ENCODE measurements at regions not wholly inside any gene's neighbourhood (a gene's known extent, or its start where the extent isn't known, plus 50 kb on each side); places are given as distances from the start of the nearest gene placed in this dataset.
"Not testable (repeated sequence)": the region's sequence is repeated elsewhere in the genome, so short reads cannot be mapped to it uniquely, and the experiment has no call there.

DNA sequence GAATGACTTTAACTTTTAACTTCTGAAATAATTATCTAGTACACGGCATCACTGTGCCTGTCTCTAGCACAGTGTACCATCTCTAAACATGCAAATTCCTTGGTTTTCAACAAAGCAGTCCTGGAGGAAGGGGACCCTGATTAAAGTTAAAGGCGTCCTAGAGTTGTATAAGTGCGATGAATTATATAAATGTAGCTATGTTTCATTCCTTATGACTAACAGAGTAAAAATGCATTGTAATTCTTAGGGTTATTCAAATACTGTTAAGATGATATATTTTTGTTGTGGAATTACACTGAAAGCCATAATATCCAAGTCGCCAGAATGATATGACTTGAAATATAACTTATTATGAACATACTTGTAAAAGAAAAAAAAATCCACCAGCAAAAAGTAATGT is 544.9 kb upstream of the LINC00305 start:
- no peaks in the 10 kb centered on the region for H3K4me1 Mint-ChIP-seq (ENCODE audit: unreplicated experiment)
- no peaks in the 10 kb centered on the region for H3K27me3 Mint-ChIP-seq (ENCODE audit: unreplicated experiment)
- no peak overlapping the region for H3K27ac Mint-ChIP-seq (ENCODE audit: unreplicated experiment)
- TF ChIP-seq, protein P1, sequence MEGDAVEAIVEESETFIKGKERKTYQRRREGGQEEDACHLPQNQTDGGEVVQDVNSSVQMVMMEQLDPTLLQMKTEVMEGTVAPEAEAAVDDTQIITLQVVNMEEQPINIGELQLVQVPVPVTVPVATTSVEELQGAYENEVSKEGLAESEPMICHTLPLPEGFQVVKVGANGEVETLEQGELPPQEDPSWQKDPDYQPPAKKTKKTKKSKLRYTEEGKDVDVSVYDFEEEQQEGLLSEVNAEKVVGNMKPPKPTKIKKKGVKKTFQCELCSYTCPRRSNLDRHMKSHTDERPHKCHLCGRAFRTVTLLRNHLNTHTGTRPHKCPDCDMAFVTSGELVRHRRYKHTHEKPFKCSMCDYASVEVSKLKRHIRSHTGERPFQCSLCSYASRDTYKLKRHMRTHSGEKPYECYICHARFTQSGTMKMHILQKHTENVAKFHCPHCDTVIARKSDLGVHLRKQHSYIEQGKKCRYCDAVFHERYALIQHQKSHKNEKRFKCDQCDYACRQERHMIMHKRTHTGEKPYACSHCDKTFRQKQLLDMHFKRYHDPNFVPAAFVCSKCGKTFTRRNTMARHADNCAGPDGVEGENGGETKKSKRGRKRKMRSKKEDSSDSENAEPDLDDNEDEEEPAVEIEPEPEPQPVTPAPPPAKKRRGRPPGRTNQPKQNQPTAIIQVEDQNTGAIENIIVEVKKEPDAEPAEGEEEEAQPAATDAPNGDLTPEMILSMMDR (IDR thresholded peaks at IDR 0.05) = no peak
- H3K36me3 Mint-ChIP-seq (ENCODE audit: unreplicated experiment) = no peaks in the 10 kb centered on the region
- peaks cover 10% of the 10 kb centered on the region for H3K9me3 Mint-ChIP-seq (ENCODE audit: unreplicated experiment)
- H3K4me3 Mint-ChIP-seq (ENCODE audit: unreplicated experiment) = no peak overlapping the region
- no peak for DNase-seq (ENCODE audit: extremely low spot score, unreplicated experiment)

DNA sequence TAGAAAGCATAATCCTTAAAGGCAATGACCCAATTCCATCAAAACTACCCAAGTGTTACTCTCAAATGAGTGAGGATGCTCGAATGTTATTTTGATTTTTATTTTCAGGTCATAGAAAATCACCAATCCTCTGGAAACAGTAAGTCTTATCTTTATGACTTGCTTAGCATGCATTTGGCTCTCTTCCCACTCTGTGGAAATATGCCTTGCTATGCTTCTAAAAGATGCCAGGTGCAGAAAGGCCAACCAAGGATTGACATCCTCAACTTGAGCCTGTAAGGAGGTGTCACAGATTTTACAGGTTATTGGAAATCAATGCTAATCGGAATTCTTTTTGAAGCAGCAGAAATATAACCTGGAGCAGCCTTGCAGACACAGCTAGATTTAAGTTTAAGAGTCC is 543.9 kb upstream of the LINC00305 start:
- TF ChIP-seq, protein P1 (IDR thresholded peaks at IDR 0.05) = no peak
- no peak overlapping the region for H3K4me3 Mint-ChIP-seq (ENCODE audit: unreplicated experiment)
- no peaks in the 10 kb centered on the region for H3K27me3 Mint-ChIP-seq (ENCODE audit: unreplicated experiment)
- H3K27ac Mint-ChIP-seq (ENCODE audit: unreplicated experiment) = no peak overlapping the region
- H3K9me3 Mint-ChIP-seq (ENCODE audit: unreplicated experiment) = peaks cover 4% of the 10 kb centered on the region
- H3K36me3 Mint-ChIP-seq (ENCODE audit: unreplicated experiment) = no peaks in the 10 kb centered on the region
- no peak for DNase-seq (ENCODE audit: extremely low spot score, unreplicated experiment)
- H3K4me1 Mint-ChIP-seq (ENCODE audit: unreplicated experiment) = no peaks in the 10 kb centered on the region

DNA sequence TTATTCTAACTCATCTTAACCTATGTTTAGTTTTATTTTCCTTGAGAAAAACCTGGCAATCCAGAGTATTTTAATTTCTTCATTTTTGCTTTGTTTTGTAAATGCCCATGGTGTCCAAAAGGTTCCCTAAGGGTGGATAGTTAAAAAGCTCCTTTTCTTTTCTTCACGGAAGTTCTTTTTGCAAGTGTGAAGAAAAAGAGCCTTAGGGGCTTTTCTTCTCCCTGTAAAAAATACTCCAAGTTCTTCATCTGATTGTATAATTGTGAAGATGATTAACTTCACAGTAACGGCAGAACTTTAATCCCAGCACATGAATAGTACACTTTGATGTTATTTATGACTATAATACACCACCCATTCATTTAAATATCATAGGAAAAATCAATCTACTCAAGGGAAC is 530.2 kb upstream of the LINC00305 start:
- Mint-ChIP-seq H3K9me3 (ENCODE audit: unreplicated experiment) (peaks cover 25% of the 10 kb centered on the region), H3K27ac (ENCODE audit: unreplicated experiment) (no peak overlapping the region), H3K4me1 (ENCODE audit: unreplicated experiment) (no peaks in the 10 kb centered on the region), H3K4me3 (ENCODE audit: unreplicated experiment) (no peak overlapping the region), H3K36me3 (ENCODE audit: unreplicated experiment) (no peaks in the 10 kb centered on the region), H3K27me3 (ENCODE audit: unreplicated experiment) (no peaks in the 10 kb centered on the region)
- DNase-seq (ENCODE audit: extremely low spot score, unreplicated experiment) = no peak
- TF ChIP-seq, protein P1 (IDR thresholded peaks at IDR 0.05) = no peak

DNA sequence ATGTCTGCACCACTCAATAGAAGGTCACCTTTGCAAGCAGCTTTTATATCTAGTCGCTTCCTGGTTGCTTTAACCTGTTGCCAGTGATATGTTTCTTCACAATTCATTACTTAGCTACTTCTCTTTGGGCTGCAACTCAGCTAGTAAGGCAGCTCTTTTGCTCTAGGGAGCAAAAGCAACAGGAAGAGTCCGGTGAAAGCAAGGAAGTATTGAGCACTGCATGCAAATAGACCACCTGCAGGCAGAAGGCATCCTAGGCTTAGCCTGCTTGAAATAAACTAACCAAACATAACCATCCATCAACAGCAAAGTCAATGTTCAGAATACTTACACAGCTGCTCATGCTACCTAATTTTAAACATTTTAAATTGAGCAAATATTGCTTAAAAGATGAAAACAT is 529.2 kb upstream of the LINC00305 start:
- H3K4me1 Mint-ChIP-seq (ENCODE audit: unreplicated experiment) = no peaks in the 10 kb centered on the region
- peaks cover 14% of the 10 kb centered on the region for H3K9me3 Mint-ChIP-seq (ENCODE audit: unreplicated experiment)
- TF ChIP-seq, protein P1 (IDR thresholded peaks at IDR 0.05) = no peak
- H3K4me3 Mint-ChIP-seq (ENCODE audit: unreplicated experiment) = no peak overlapping the region
- no peaks in the 10 kb centered on the region for H3K36me3 Mint-ChIP-seq (ENCODE audit: unreplicated experiment)
- H3K27me3 Mint-ChIP-seq (ENCODE audit: unreplicated experiment) = no peaks in the 10 kb centered on the region
- H3K27ac Mint-ChIP-seq (ENCODE audit: unreplicated experiment) = no peak overlapping the region
- no peak for DNase-seq (ENCODE audit: extremely low spot score, unreplicated experiment)

DNA sequence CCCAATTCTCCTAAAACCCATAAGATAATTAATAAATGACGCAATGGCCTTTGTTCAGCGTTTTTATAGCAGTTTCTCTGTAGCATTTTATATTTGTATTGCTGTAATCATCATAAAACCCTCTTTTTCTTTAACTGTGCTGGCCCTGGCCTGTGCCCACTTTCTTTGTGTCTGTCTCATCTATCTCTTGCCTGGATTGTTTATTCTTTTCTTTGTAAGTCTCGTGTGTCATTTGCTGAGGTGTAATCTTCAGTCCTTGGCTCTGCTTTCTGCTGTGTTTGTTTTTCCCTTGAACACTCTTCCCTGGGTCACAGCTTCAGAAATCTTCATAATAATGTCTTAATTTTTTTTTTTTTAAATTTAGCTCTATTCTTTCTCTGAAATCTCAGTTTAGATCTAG is 525.8 kb upstream of the LINC00305 start:
- TF ChIP-seq, protein P1 (IDR thresholded peaks at IDR 0.05) = no peak
- H3K9me3 Mint-ChIP-seq (ENCODE audit: unreplicated experiment) = peaks cover 5% of the 10 kb centered on the region
- H3K27ac Mint-ChIP-seq (ENCODE audit: unreplicated experiment) = no peak overlapping the region
- no peak overlapping the region for H3K4me3 Mint-ChIP-seq (ENCODE audit: unreplicated experiment)
- H3K36me3 Mint-ChIP-seq (ENCODE audit: unreplicated experiment) = no peaks in the 10 kb centered on the region
- no peak for DNase-seq (ENCODE audit: extremely low spot score, unreplicated experiment)
- H3K27me3 Mint-ChIP-seq (ENCODE audit: unreplicated experiment) = no peaks in the 10 kb centered on the region
- H3K4me1 Mint-ChIP-seq (ENCODE audit: unreplicated experiment) = no peaks in the 10 kb centered on the region

- not testable (repeated sequence) for H3K4me3 Mint-ChIP-seq (ENCODE audit: unreplicated experiment)
Observed at GRCh38 chr18:64671293-64671692, 522.4 kb upstream of the LINC00305 start.

More at GRCh38 chr18:64671293-64671692, 522.4 kb upstream of the LINC00305 start:
- DNase-seq (ENCODE audit: extremely low spot score, unreplicated experiment); H3K36me3 Mint-ChIP-seq (ENCODE audit: unreplicated experiment); H3K27me3 Mint-ChIP-seq (ENCODE audit: unreplicated experiment); H3K27ac Mint-ChIP-seq (ENCODE audit: unreplicated experiment); H3K4me1 Mint-ChIP-seq (ENCODE audit: unreplicated experiment); H3K9me3 Mint-ChIP-seq (ENCODE audit: unreplicated experiment): not testable (repeated sequence)

Measured in osteocyte (in vitro differentiated cells).